ENCODE measurements at regions not wholly inside any gene's neighbourhood (a gene's known extent, or its start where the extent isn't known, plus 50 kb on each side); places are given as distances from the start of the nearest gene placed in this dataset.

- Histone ChIP-seq H3K27ac (ENCODE audit: low read length) (no peak overlapping the region), H3K36me3 (ENCODE audit: insufficient read depth, low read length) (no peaks in the 10 kb centered on the region), H3F3A (ENCODE audit: insufficient read depth, low read length, poor library complexity, severe bottlenecking) (no peaks in the 10 kb centered on the region), H3K4me2 (ENCODE audit: low read length) (no peak overlapping the region), H3K79me2 (replicated peaks; ENCODE audit: insufficient read depth, low read length) (no peaks in the 10 kb centered on the region), H3K9me2 (ENCODE audit: insufficient read depth, low read length) (no peaks in the 10 kb centered on the region), H4K20me1 (ENCODE audit: insufficient read depth) (no peaks in the 10 kb centered on the region), H3K27me3 (ENCODE audit: insufficient read depth, low read depth, low read length) (no peaks in the 10 kb centered on the region), H3K9me3 (ENCODE audit: low read length) (no peaks in the 10 kb centered on the region), H2AFZ (ENCODE audit: low read depth, low read length) (no peak overlapping the region), H3K9ac (ENCODE audit: low read length) (no peak overlapping the region), H3K4me3 (ENCODE audit: low read length) (no peak overlapping the region)
- TF ChIP-seq EZH2 (IDR thresholded peaks at IDR 0.05; ENCODE audit: borderline replicate concordance, insufficient read depth, low read length, poor library complexity, severe bottlenecking) (no peak), POLR2AphosphoS5 (IDR thresholded peaks at IDR 0.05) (no peak), RAD21 (conservative IDR thresholded peaks at IDR 0.05) (no peak), CTCF (IDR thresholded peaks at IDR 0.05; ENCODE audit: poor library complexity, severe bottlenecking) (no peak), TAF1 (IDR thresholded peaks at IDR 0.05; ENCODE audit: low read depth) (no peak), EP300 (conservative IDR thresholded peaks at IDR 0.05; ENCODE audit: poor library complexity, severe bottlenecking) (no peak), SMC3 (conservative IDR thresholded peaks at IDR 0.05; ENCODE audit: poor library complexity) (no peak), MXI1 (conservative IDR thresholded peaks at IDR 0.05; ENCODE audit: poor library complexity, severe bottlenecking) (no peak)
- TF ChIP-seq, protein P1, sequence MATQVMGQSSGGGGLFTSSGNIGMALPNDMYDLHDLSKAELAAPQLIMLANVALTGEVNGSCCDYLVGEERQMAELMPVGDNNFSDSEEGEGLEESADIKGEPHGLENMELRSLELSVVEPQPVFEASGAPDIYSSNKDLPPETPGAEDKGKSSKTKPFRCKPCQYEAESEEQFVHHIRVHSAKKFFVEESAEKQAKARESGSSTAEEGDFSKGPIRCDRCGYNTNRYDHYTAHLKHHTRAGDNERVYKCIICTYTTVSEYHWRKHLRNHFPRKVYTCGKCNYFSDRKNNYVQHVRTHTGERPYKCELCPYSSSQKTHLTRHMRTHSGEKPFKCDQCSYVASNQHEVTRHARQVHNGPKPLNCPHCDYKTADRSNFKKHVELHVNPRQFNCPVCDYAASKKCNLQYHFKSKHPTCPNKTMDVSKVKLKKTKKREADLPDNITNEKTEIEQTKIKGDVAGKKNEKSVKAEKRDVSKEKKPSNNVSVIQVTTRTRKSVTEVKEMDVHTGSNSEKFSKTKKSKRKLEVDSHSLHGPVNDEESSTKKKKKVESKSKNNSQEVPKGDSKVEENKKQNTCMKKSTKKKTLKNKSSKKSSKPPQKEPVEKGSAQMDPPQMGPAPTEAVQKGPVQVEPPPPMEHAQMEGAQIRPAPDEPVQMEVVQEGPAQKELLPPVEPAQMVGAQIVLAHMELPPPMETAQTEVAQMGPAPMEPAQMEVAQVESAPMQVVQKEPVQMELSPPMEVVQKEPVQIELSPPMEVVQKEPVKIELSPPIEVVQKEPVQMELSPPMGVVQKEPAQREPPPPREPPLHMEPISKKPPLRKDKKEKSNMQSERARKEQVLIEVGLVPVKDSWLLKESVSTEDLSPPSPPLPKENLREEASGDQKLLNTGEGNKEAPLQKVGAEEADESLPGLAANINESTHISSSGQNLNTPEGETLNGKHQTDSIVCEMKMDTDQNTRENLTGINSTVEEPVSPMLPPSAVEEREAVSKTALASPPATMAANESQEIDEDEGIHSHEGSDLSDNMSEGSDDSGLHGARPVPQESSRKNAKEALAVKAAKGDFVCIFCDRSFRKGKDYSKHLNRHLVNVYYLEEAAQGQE (IDR thresholded peaks at IDR 0.05; ENCODE audit: borderline replicate concordance) = no peak
Measured at GRCh38 chr3:83683937-83684598, 1274.7 kb upstream of the CADM2 start.

- Histone ChIP-seq H3K9me2 (ENCODE audit: insufficient read depth, low read length) (no peaks in the 10 kb centered on the region), H3K27me3 (ENCODE audit: insufficient read depth, low read depth, low read length) (no peaks in the 10 kb centered on the region), H3K9ac (ENCODE audit: low read length) (no peak overlapping the region), H3K36me3 (ENCODE audit: insufficient read depth, low read length) (no peaks in the 10 kb centered on the region), H4K20me1 (ENCODE audit: insufficient read depth) (no peaks in the 10 kb centered on the region), H3K79me2 (replicated peaks; ENCODE audit: insufficient read depth, low read length) (no peaks in the 10 kb centered on the region), H2AFZ (ENCODE audit: low read depth, low read length) (no peak overlapping the region), H3F3A (ENCODE audit: insufficient read depth, low read length, poor library complexity, severe bottlenecking) (no peaks in the 10 kb centered on the region), H3K4me3 (ENCODE audit: low read length) (no peak overlapping the region), H3K27ac (ENCODE audit: low read length) (no peak overlapping the region), H3K4me2 (ENCODE audit: low read length) (no peak overlapping the region), H3K9me3 (ENCODE audit: low read length) (no peaks in the 10 kb centered on the region)
- TF ChIP-seq TAF1 (IDR thresholded peaks at IDR 0.05; ENCODE audit: low read depth) (no peak), RAD21 (conservative IDR thresholded peaks at IDR 0.05) (no peak), EZH2 (IDR thresholded peaks at IDR 0.05; ENCODE audit: borderline replicate concordance, insufficient read depth, low read length, poor library complexity, severe bottlenecking) (no peak)
Measured at GRCh38 chr3:83706669-83707068, 1252.1 kb upstream of the CADM2 start.
